ENCODE measurements at regions not wholly inside any gene's neighbourhood (a gene's known extent, or its start where the extent isn't known, plus 50 kb on each side); places are given as distances from the start of the nearest gene placed in this dataset.

DNA sequence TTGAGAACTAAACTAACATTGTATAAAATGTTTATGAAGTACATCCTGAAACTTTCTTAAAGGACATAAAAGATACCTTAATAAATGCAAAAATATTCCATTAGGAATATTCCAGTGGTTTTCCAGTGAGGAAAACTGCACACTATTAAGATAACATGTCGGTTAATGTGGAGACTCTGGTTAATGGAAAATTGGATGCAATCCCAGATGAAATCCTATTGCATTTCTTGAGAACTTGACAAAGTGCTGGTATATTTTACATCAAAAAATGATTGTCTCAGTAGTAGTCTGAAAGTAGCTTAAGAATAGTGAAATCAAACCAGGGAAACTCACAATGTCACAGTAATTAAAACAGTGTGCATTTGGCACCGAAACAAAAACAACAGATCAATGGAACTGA, 202.5 kb upstream of the MON1B start:
- DNase-seq (ENCODE audit: low spot score): no peak
- TF ChIP-seq, protein P1, sequence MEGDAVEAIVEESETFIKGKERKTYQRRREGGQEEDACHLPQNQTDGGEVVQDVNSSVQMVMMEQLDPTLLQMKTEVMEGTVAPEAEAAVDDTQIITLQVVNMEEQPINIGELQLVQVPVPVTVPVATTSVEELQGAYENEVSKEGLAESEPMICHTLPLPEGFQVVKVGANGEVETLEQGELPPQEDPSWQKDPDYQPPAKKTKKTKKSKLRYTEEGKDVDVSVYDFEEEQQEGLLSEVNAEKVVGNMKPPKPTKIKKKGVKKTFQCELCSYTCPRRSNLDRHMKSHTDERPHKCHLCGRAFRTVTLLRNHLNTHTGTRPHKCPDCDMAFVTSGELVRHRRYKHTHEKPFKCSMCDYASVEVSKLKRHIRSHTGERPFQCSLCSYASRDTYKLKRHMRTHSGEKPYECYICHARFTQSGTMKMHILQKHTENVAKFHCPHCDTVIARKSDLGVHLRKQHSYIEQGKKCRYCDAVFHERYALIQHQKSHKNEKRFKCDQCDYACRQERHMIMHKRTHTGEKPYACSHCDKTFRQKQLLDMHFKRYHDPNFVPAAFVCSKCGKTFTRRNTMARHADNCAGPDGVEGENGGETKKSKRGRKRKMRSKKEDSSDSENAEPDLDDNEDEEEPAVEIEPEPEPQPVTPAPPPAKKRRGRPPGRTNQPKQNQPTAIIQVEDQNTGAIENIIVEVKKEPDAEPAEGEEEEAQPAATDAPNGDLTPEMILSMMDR (IDR thresholded peaks at IDR 0.05; ENCODE audit: extremely low read depth, missing control alignments): no peak

DNA sequence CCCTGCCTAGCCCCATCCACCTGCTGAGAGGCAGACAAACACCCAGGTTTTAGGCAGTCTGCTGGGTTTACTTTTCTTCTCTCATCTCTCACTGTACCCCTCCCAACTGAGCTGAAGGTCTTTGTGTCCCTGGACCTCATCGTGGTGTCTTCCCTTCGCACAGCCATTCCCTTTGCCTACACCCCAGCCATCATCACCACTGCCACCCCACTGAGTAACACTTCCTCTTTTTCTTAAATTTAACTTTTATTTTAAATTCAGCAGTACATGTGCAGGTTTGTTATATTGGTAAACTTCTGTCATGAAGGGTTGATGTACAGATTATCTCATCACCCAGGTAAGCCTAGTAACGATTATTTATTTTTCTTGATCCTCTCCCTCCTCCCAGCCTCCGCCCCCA, 188.3 kb upstream of the MON1B start:
- DNase-seq (ENCODE audit: low spot score): no peak
- TF ChIP-seq, protein P1 (IDR thresholded peaks at IDR 0.05; ENCODE audit: extremely low read depth, missing control alignments): no peak

DNA sequence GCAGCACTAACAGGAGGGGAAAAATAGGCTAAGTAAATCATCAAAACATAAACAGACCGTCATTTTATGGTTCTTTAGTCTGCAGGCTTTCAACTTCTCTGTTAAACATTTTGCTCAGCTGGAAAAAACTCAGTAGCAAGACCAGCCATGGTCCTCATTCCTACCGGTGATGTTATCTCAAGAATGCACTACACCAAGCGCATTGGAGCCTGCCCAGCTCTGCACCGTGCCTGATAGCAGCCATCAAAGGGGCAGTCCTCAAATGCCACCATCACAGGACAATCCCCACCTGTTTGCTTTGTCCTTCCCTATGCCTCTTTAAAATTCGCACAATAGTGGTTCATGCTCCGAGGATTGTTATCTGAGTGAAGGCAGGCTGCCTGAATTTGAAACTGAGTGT, 181.5 kb upstream of the MON1B start:
- TF ChIP-seq, protein P1 (IDR thresholded peaks at IDR 0.05; ENCODE audit: extremely low read depth, missing control alignments): no peak
- no peak for DNase-seq (ENCODE audit: low spot score)

DNA sequence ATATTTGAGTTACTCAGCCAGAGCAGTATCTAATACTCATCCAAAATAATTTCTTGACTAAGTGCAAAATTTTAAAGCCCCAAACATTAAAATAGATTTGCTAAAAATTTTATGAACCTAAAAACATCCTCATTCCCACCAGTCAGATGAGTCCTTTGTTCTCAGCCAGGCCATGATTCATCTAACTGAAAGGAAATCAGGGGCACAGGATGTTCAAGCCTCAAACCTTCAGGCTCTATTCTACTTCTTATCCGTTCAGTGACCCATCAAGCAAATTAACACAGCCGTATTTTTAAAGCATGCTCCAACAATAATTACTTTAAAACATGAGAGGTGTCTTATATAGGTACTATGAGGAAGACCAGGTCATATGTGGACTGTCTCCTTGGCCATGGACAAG, 176.5 kb upstream of the MON1B start:
- TF ChIP-seq, protein P1 (IDR thresholded peaks at IDR 0.05; ENCODE audit: extremely low read depth, missing control alignments): no peak
- DNase-seq (ENCODE audit: low spot score): no peak

DNA sequence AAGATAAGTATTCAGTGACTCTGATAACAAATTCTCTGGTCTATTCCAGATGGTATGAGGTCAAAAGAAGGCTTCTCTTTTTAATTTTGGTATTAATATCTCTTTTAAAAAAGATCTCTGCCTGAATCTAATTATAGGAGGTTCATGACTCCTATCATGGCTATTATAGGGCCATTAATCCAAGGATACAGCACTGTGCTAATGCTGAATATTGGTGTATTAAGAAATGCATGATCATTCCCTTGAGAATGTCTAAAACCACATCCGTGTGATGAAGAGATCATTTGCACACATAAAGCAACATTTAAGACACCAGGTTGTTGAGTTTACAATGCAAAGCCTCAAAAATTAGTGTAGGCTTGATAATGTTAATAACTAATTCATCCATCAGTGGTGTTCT, 160.4 kb upstream of the MON1B start:
- no peak for DNase-seq (ENCODE audit: low spot score)
- TF ChIP-seq, protein P1 (IDR thresholded peaks at IDR 0.05; ENCODE audit: extremely low read depth, missing control alignments): no peak

DNA sequence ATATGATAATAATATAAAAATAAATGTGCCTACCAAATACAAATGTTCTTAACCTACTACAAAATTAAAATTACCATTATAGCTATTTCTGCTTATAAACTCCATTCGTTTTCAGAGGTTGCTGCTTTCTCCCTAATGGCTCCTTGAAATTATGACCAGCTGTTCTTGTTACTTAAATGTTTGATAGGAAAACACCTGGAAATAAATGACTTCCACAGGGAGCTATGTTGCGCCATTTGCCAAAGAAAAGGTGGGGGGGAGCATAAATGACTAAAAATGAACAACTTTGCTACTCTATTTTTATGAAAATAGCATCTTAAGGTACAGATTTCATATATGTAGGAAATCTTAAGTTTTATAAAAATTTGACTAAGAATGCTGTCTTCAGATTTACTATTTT, 157.5 kb upstream of the MON1B start:
- no peak for DNase-seq (ENCODE audit: low spot score)

DNA sequence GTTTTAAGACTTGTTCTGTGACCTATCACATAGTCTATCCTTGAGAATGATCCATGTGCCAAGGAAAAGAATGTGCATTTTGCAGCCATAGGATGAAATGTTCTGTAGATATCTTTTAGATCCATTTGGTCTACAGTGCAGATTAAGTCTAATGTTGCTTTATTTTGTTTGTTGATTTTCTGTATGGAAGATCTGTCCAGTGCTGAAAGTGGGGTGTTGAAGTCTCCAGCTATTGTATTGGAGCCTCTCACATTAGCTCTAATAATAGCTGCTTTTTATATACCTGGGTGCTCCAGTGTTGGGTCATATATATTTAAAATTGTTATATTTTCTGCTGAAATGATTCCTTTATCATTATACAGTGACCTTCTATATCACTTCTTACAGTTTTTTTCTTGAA, 155.6 kb upstream of the MON1B start:
- no peak for DNase-seq (ENCODE audit: low spot score)
- TF ChIP-seq, protein P1 (IDR thresholded peaks at IDR 0.05; ENCODE audit: extremely low read depth, missing control alignments): no peak

More for the DNA sequence above, 157.5 kb upstream of the MON1B start:
- TF ChIP-seq, protein P1 (IDR thresholded peaks at IDR 0.05; ENCODE audit: extremely low read depth, missing control alignments): no peak
